NCI-H748 treated with DMSO at 0.1 percent for 48 hours (cell line): ENCODE measurements at regions not wholly inside any gene's neighbourhood (a gene's known extent, or its start where the extent isn't known, plus 50 kb on each side); places are given as distances from the start of the nearest gene placed in this dataset.

Source experiments
- DNase-seq: peaks from one replicate; lab custom pipeline; 2025; lab: John Stamatoyannopoulos, UW

DNA sequence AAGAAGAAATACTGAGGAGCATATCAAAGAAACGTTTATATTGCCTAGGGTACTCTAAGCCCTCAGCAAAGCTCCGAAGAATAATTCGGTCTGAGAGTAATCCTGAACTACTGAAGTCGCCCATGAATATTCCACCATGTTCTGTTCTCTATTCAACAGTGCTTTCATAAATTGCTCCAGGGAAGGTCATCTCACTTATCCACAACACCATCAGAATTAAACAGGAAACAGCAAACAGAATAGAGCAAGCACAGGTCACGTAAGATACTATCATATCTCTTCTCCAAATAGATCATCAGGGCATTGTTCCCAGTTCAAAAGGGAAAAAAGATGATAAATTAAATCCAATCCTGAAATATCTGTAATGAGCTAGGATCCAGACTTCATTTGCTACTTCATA, 325.6 kb downstream of the DEPDC1B start:
- DNase-seq = no peak

DNA sequence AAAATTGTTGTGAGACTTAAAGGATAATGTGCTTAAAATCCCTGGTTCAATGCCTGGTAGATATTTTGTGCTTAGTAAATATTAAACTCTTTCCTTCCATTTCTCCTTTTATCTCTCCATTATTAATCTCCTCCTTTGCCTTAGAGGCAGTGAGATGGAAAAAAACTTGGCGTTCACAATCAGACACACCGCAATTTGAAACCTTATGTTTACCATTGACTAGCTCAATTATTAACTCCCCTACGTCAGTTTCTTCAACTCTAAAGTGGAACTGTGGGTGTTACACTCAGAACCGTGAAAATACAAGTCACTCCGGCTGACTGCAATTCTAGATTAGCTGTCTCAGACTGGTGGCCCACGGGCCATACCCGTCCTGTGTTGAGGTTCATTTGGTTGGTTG, 327.2 kb downstream of the DEPDC1B start:
- DNase-seq = no peak

DNA sequence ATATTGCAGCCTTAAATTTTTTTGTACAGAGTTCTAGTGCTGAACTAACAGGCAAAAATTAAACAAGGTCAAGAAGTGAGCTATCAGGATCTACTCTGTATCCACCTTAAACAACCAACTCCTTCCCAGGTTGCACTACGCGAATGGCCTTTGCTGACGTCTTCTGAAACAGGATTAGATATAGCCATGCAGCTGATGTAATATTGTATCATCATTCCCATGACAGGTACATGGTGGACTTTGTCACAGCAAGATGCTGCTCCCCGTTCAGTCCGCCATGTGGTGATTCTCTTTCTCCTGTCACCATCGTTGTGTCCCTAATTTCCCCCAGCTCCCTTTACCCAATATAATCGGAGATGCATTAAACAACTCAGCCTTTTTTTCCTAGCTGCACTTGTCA, 328.9 kb downstream of the DEPDC1B start:
- DNase-seq = no peak

DNA sequence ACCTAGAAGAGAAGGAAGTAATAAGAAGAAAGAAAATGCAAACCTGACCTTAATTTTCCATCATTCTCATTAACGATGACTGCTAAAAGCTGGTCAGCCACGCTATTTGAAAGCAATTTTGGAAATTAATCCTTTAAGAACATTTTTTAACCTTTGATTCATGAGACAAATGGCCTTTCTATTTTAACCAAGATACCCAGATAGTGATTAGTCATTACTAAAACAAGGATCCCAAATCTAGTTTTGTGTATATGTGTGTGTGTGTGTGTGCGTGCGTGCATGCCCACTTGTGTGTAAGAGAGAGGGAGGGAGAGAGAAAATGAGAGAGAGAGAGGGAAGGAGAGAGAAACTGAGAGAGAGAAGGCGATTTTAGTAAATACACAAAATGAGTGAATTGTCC, 329.5 kb downstream of the DEPDC1B start:
- no peak for DNase-seq

DNA sequence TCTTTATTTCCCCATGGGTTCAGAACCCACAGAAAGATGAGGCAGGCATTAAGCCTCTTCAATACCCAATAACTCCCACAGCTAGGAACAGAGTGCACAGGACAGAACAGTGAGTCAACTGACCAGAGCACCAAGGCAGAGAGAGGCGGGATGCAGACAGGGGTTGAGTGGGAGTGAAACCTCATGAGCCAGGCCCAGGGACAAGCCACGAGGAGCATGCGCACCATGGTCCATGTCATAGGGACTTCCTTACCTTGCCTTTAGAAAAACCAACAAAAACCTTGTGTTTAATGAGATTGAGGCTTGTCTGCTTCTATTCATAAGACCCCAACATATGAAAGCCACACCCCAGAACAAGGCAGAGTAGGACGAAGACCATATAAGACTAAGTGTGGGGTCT, 330.6 kb downstream of the DEPDC1B start:
- DNase-seq = no peak

DNA sequence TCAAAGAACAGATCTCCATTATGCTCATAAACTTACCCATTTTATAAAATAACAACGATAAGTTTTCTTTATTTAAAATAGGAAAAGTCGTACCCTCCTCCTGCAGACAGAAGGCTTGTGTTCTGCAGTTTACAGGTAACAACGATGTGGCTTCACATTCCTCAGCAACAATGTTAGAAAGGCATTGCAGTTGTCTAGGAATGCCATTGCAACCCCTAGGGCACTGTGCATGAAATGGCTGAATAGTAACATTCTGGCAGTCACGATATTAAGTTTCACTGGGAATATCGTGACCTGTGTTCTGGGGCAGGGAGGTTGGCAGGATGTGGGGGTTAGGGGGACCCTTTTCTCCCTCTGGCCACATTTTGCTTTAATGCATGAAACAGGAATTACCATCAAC, 331.9 kb downstream of the DEPDC1B start:
- DNase-seq = no peak

DNA sequence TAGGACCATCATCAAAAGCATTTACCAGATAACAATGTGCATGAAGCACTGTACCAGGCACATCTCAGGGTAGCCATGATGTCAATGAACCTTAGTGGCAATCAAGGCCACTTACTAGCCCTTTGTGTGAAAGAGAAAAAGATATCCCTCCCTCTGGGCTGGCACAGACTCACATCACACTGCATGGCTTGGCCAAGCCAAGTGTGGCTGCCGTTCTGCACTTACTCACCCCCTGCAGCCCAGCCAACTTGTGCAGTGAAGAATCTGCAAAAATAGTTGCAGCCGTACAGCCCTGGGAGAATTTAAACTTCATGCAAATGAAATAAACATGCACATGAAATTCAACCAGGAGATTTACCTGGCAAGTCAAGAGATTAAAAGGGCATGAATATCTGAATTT, 333.5 kb downstream of the DEPDC1B start:
- DNase-seq = no peak

DNA sequence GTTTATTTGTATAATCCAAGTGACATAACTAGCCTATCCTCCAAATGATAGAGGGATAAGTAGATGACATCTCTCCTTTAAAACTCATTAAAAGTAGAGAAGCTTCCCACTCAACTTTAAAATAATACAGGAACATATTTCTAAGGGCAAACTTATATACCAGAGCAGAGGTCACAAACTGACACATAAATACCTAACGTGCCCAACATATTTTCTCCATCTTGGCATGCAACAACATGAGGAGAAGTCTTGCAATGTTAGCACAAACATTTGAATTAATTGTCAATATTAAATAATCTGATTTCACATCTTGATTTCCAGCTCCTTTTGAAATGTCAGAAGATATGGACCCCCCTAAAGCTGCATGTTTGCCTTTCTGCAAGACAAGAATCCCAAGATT, 335.0 kb downstream of the DEPDC1B start:
- no peak for DNase-seq

DNA sequence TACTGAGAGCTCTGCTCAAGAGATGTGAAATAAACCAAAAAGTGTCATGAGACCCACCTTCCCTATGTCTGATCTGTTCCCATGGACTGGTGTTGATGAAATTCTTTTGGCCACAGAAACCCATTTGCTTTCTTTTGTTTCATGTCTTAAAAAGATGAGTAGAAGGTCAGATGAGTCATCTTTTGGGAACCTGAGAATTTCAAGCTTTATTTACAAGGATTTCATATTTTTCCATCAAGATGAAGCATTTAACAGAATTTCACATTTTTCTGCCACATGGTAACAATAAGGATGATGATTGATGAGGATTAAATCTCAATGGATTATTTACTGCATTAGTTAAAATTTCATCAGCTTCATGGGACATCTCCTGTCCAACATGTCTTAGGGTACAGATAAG, 337.8 kb downstream of the DEPDC1B start:
- no peak for DNase-seq

DNA sequence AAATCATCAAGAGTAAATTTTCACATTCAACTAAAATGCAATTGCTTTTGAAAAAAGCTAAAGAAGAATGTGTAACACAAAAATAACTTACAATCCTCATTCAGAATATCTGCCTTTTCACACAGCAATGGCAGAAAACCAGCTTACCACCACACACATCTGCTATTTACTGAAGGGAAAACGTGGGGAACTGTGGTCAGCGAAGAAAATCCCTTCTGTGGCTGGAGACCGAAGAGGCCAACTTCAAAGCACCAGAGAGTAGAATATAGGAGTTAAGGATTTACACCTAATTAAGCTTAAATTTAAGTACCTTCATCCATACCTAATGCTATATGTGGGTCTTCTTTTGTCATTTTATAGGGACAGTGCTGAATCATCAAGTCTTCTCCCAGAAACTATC, 339.6 kb downstream of the DEPDC1B start:
- DNase-seq = no peak

DNA sequence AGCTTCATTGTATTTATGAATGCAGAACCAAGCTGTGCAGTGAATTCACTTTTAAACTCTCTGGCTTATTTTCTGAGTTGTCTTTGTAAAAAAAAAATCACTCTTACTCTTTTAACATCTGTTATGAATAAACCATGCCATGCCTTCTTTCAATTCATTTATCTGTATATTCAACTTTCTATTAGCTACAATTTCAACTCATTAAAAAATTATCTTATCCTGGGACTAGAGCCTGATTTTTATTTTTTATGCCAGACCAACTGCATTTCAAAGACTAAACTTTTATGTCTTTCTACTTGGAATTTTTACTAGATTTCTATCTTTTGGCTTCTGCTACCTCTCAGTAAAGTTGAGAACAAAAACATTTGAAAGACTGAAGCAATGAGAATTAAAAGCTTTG, 342.7 kb downstream of the DEPDC1B start:
- DNase-seq = no peak

DNA sequence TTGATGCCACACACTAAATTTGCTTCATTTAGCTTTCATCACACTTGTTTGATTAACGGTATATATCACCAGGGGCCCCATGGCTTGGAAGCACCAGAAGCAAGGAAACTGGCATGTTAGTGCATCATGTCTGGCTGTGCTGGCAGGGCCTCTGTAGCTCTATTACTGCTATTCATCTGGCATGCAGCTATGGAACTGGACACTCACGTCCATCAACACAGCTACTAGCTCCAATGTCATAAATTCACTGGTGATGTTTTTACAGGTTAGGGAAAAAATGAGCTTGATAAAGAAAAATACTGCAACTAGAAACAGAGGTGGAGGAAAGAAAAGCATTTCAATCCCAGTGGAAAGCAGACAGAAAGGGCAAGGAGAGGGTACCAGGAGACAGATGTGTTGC, 343.2 kb downstream of the DEPDC1B start:
- no peak for DNase-seq

DNA sequence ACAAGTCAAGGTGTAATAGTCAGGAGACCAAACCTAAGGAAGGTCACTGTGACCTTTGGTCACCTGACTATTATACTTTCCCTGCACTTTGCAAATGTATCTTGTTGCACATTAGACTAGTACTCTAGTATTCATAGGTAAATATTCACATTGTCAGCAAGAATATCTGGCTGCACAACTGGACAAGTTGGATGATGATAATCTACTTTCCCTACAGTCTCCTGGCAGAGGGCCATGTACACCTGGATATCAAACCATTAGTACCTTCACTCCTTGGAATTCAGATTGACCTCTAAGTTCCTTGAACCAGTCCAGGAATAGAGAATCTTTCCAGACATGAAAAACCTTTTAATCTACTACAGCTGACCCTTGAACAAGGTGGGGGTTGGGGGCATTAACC, 344.8 kb downstream of the DEPDC1B start:
- no peak for DNase-seq

DNA sequence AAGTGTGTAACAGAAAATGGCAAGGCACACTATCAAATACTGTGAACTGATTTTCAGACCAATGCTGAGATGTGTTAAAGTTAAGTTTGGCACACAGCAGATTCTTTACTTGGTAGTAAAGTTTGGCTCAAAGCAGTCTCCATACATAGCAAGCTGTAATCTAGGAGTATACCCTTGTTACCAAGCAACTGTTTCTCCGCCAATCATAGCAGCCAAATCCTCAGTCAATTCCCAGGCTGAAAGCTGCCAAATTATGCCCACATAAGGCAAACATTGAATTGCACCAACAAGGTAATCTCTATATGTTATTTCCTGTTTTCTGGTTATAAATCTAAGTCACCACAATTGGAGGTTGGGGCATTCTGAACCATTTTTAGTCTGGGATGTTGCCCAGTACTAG, 345.7 kb downstream of the DEPDC1B start:
- DNase-seq = no peak

DNA sequence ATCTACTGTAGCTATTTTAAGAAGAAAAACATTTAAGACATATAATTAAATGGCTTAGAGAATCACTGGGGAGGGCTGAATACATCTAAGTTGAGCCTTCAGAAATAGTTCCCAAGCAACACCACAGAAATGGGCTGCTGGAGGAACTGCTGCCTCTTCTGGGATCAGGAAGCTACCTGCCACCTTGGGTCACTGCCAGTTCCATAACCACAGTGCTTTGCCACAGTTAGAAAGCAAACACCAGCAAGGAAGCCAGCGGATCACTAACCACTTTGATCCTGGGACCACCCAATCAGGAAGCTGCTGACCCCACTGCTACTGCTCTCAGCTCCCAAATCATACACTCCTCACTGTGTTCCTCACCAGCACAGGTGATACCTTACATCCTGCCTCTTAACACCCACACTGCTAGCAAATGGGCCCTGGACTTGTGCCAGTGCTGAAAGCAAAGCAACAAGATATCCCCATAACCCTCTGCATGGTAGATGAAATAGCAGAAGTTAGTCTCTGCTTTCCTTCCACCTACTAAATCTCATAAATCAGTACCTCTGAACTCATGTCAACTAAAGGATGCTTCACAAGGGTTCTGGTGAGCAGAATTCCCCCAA, 346.9 kb downstream of the DEPDC1B start:
- no peak for DNase-seq

DNA sequence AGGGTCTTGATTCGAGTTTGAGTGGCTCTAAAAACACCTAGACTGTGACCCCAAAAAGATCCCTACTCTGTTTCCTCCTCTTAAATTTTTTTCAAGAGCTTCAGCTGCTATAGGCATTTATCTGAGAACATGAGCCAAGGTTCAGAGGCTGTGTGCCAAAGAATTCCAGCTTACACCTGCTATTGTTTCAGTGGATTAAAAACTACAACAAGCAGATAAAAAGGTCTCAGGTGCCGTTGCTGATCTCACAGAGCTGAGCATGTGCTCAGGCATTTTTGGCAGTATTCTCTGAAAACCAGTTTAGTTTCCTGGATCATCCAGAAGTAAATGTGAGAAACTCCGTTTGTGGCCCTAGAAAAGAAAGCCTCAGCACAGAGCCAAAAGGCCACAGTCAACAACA, 349.2 kb downstream of the DEPDC1B start:
- no peak for DNase-seq

DNA sequence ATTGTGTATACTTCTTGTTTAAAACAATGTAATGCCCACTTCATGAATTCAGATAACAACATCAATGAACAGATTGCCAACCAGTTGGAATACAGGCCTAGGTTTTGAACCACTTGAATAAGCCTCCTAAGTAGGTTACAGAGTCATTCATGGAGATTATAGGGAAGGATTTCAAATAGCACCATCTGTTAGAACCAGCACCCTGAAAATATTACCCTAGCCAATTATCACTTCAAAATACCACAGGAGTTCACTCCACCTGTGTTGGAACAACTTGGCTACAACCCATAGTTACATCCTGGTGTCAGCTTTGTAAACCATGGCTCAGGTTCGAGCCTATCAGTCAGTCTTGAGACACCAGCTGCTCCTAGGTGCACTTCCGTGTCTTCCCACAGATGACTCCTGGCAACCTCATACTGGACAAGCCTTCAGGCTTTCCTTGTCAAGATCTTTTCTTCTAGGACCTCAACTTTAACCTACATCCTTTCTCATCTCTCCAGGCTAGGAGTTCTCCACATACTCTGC, 350.0 kb downstream of the DEPDC1B start:
- DNase-seq = no peak

DNA sequence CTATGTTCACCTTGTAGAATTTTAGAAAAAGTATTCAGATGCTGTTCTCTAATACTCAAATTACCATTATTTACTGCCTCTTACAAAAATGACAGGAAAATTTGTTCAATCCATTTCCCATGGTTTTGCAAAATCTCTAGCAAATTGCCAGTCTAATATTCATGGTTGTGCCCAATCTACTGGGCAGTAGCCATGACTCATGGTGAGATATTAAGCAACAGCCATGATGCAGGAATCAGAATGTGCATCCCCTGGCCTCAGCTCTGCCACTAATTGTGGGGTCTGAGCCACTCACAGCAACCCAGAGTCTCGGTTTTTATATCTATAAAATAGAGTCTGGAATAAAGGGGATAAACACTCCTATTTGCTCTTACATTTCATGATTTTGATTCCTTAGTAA, 353.6 kb downstream of the DEPDC1B start:
- no peak for DNase-seq

DNA sequence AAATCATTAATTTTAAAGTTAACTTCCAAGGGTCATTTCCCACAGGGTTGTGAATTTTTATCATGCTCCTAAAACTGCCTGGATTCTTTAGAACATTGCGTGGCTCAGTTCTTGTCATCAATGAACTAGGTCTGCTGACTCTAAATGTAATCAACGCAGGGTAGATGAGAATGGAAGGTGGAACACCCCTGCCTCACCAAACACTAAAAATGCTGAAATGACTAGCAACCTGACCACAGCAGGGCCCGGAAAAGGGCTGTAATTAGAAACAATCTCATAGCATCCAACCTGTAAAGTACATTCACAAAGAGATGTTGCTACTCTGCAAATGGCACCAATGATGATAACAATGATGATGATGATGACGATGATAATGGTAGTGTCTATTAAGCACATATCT, 356.9 kb downstream of the DEPDC1B start:
- no peak for DNase-seq

DNA sequence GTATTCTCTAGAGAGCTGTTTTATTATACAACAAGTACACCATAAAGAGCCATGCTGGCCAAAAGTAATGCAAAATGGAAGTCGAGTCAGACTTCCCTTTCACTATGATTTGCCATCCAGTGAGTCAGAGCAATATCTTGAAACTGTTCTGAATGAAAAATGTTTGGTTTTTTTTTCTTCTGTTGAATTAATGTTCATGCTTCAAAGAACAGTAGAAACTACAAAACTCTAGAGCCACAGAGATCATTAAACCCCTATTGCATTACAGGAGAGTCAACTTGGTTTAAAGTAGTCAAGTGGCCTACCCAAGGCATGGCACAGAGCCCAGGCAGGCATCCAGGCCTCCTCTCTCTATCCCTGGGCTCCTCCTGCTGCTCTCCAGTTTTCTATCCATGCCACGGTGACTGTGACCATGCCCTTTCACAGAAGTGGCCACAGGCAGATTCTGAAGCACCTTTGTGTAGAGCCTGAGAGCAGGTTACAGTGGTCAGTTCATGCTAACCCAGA, 358.9 kb downstream of the DEPDC1B start:
- no peak for DNase-seq

DNA sequence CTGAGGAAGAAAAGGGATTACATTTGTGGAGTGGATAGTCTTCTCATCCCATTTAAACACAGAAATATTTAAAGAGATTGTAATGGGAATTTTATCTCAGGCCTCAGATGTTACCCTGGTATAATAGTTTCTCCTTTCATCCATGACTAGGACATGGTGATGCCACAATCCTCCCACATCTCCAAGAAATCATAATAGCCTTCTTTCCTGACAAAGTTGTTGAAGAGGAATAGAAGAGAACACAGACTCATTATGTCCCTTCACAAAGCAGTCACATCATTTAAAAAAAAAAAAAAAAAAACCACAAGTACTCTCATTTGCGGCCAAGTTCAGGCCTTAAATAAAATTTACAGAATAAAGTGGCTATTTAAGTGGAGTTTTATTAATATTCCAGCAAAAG, 359.6 kb downstream of the DEPDC1B start:
- no peak for DNase-seq

DNA sequence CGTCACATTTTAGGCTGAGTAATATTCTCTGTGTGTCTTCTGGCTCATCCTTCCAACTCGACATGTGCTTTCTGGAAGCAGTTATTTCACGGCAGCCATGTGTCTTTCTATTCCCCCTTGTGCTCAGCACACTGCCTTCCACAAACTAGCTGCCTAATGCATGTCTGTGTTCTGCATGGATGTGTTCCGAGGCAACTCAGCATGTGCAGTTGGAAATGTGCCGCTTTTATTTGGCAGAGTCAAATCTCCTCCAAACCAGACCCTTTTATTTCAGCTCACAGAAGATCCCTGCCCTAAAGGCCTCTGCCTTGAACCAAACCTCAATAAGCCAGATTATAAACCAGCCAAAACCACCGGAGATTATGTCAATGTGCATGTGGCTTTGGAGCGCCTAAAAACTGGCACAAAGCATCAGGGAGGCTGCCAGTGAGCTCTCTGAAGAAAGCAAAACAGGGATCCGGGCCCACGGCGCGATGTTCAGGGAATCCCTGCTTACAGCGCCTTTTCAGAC, 360.2 kb downstream of the DEPDC1B start:
- no peak for DNase-seq

DNA sequence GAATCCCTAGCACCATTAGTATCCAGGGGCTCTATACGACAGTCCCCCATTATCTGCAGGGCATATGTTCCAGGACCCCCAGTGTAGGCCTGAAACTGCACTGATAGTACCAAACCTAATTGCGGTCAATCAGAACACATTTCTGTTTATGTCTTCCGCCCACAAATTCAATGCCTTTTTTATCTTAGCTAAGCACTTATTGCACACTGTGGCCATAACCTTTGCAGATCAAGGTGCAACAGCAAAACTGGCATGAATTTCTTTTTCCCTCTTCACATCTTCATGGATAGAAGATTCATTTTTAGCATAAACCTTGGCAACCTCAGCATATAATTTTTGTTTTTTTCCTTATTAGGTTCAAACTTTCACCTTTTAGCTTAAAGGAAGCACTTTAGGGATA, 361.1 kb downstream of the DEPDC1B start:
- DNase-seq = no peak

DNA sequence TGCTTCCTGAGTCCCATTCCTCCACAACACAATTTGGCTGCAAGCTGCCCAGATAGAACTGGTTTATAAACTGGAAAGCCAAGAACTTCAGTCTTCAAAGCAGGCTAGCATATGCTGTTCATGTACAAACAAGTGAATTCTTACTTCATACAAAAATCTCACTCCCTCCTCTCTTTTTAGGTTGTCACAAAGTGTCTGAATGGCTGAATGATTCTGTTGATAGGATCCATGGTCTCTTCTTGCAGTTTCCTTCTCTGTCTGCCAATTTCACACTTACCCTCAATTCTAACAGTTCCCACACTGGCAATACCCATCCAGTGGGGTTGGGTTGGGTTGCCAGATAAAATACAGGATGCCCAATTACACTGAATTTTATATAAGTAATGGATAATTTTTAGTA, 363.5 kb downstream of the DEPDC1B start:
- no peak for DNase-seq
